NK-92 (cell line): ENCODE measurements at regions not wholly inside any gene's neighbourhood (a gene's known extent, or its start where the extent isn't known, plus 50 kb on each side); places are given as distances from the start of the nearest gene placed in this dataset.
"Not testable (repeated sequence)": the region's sequence is repeated elsewhere in the genome, so short reads cannot be mapped to it uniquely, and the experiment has no call there.

ENCODE experiments used
- DNase-seq: peaks from one replicate; lab custom pipeline; 2025; ENCODE audit not compliant: unreplicated experiment; lab: John Stamatoyannopoulos, UW

- no peak for DNase-seq
Observed at GRCh38 chr2:176566496-176566895, 297.3 kb downstream of the MTX2 start.

DNA sequence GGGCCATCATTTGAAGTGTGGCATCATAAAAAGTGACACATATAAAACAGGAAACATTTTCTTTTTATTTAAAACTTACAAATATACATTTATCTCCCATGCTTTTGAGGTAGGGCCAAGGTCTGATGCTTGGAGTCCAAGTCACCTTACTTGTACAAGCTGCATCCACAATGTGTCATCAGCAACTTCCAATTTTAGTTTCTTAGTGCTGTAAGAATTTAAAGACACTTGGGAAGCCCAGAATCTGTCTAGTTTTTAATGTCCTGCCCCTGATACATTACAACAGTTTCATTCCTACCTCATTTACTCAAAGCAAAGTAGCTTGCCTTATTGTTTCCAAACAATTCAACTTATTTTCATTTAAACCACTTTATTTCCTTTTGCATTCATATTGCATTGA is 297.7 kb downstream of the MTX2 start:
- DNase-seq, result no peak

GRCh38 chr2:176567361-176567760 is 298.1 kb downstream of the MTX2 start:
- no peak for DNase-seq

DNA sequence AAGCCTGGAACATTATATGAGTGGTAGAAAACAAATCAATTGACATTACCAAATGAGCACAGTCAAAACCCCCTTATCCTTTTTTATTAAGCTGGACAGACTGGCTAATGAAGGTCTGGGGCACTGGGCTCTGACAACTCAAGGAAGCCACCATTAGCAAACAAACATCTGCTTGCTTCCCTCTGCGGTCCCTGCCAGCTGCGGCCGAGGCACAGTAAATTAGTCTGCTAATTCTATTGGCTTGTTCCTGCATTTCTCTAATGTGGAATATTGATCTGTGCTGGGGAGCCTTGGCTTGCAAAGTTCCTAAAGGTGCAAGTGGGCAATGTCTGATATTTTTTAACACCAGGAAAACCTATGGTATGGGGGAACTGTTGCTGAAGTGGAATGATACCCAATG is 300.3 kb downstream of the MTX2 start:
- DNase-seq, result no peak

DNA sequence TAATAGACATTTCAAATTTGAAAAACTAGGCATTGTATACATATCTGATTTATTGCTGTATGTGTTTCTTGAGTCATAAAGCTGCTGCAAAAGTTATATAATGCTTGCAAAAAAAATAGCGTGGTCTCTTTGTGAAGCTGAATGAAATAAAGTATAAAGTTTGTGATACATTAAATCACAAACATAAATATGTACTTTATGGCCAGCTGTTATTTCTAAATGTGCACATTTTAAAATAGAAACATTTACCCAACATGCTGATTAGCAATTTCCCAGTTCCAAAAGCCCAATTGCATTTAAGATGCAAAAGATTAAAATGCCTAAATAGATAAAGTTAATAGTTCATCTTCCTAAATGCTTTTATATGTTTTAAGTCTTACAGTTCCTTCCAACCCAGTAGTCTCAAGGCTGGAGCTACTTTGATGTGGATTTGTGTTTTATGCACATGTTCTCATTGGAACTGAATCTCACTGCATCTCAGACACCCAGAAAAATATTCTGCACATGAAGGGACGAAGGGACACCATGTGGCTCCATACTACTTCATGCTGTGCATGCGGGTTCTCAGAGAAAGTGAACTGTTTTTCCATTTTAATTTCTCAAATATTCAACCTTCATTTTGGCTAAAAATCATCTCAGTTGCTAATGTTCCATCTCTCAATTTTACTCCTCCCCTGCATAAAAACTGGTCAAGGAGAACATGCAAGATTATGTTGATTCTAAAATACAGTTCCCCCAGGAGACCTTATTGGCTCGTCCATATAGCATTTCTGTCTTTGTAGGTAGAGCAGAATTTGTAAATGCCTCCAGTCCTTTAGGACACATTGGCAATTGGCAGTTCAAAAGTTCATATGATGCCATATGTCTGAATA is 304.6 kb downstream of the MTX2 start:
- no peak for DNase-seq

DNA sequence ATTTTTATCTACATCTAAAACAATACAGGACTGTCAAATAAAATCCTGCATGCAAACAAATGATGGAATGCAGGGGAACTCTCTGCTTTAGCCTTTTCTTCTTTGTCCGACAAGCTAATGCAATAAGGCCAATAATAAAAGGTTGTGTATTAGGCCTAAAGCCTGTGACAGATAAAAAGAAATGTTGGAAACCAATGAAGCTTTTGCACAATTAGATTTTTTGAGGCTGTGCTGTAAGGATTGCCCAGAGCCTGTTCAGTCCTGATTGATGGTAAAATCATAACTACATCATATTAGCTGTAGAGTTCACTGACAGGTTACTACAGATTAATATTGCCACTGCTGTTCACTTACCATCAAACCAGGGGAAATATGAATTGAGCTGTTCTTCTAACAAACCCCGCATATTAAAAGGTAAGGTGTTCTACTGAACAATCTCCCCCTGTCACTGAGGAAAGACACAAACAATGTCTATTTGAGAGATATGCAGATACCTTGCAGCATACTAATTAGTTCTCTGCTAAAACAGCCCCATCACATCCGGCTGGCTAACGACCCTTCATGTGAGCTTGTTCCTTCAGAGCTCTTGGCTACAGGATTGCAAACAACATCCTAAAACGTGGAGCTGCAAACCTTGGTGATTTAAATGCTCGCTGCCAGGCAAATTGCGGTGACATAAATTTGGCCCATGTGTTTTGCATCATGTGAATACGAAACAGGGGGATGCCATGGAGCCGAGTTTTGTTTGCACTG is 305.4 kb downstream of the MTX2 start:
- DNase-seq, result no peak

GRCh38 chr2:176575237-176575744 is 306.0 kb downstream of the MTX2 start:
- no peak for DNase-seq

- DNase-seq, result no peak
Observed at GRCh38 chr2:176577054-176577453, 307.8 kb downstream of the MTX2 start.

DNA sequence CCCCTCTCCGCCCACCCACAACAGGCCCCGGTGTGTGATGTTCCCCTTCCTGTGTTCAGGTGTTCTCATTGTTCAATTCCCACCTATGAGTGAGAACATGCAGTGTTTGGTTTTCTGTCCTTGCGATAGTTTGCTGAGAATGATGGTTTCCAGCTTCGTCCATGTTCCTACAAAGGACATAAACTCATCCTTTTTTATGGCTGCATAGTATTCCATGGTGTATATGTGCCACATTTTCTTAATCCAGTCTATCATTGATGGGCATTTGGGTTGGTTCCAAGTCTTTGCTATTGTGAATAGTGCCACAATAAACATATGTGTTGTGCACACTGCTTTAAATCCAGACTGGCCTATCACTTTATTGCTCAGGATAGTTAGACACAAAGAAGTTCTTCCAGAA is 309.1 kb downstream of the MTX2 start:
- not testable (repeated sequence) for DNase-seq

- DNase-seq, result no peak
Observed at GRCh38 chr2:176579608-176580007, 310.4 kb downstream of the MTX2 start.

GRCh38 chr2:176581557-176582165 is 312.4 kb downstream of the MTX2 start:
- no peak for DNase-seq

- no peak for DNase-seq
Observed at GRCh38 chr2:176582176-176582575, 312.9 kb downstream of the MTX2 start.

DNA sequence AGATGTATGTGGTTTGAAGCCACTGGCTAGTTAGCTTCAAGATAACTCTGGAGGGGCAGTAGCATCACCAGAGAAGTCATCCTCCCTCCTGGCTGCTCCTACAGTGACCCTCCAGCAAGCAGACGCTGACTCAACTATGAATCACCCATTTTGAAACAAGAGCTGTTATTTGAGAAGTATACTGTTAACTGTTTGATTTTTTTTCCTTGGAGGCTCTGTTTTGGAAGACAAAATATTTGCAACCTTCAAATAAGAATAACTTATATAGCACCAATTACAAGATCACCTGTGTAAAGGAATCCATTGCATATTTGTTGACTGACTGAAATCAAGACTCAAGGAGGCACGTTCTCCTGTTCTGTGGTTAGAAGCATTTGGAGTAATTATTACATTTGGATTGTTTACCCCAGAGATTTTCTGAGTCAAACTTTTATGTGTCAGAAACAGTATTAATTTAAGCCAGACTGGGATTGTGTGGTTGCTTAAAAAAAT is 313.8 kb downstream of the MTX2 start:
- no peak for DNase-seq

DNA sequence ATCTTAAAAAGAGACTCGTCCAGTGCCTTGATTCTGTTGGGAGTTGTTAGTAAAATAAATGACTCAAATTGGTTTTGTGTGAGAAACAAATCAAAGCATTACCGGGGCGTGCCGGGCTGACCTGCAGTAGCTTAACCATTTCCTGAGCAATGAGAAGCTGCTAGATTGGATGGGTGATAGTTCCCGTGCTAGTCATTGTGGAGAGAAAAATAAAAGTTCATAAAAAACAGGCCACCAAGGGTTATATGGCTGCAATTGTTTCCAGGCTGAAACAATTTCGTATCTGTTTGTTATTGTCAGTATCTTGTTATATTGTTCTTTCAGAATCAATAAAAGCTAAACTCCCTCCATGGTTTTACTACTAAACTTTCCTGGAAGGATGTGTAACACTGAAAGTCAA is 314.4 kb downstream of the MTX2 start:
- no peak for DNase-seq

DNA sequence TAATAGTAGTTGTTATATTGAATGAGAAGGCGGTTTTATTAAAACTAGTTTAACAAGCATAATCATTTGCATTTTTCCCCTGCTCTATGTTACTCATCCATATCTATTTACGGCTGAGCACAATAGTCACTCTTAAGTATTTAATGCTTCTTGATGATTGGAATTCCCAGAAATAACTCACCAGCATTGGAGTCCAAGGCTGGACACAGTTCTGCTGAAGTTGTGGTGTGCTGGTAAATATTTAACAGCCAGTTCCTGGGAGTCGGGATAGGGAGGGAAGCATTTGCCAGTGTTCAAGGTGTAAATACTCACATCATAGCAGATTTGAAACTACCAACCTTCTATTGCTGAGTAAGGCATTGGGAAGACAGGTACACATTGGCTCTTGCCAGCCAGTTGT is 315.1 kb downstream of the MTX2 start:
- DNase-seq, result no peak

DNA sequence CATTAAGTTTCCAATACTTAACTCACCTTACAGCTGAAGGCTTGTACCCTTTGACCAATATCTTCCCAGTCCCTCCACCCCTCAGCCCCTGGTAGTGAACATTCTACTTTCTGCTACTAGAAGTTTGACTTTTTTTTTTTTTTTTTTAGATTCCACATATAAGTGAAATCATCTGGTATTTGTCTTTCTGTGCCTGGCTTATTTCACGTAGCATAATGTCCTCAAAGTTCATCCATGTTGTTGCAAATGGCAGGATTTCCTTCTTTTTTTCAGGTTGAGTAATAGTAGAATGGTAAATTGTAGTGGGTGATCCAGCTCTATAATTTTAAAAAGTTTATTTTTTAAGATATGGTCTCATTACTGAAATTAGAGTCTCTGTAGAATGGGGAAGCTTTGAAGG is 316.0 kb downstream of the MTX2 start:
- DNase-seq, result no peak

- DNase-seq, result no peak
Observed at GRCh38 chr2:176585791-176586190, 316.5 kb downstream of the MTX2 start.

- DNase-seq, result no peak
Observed at GRCh38 chr2:176589287-176589686, 320.0 kb downstream of the MTX2 start.

DNA sequence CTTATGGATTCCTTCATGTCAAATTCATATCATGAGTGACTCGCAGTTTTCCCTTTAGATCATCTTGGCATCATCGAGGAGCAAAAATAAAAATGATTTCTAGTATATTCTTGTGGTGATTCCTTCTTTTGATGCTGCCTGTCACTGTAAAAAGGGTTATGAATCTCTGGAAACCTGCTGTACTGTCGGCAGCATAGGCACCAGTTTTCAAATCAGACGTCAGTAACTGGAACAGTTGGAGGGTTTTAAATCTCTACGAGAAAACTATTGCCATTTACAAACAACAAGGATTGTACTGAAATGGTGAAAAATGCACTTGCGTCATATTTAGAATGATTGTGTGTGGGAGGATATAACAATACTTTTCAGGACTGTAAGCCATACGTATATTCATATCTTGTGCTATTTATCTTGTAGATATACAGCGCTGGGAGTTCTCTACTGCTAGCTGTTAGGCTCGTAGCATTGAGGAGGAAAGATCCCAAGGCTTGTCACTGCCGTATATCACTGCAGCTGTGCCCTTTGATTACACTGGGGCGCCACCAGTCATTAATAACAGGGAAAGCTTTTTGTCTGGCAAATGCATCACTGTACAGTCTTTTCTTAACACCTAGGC is 320.7 kb downstream of the MTX2 start:
- DNase-seq, result no peak

- DNase-seq, result no peak
Observed at GRCh38 chr2:176592216-176592615, 323.0 kb downstream of the MTX2 start.

GRCh38 chr2:176595986-176596385 is 326.7 kb downstream of the MTX2 start:
- no peak for DNase-seq
